B cell (primary cell): ENCODE measurements at regions not wholly inside any gene's neighbourhood (a gene's known extent, or its start where the extent isn't known, plus 50 kb on each side); places are given as distances from the start of the nearest gene placed in this dataset.

Experiments
- EZH2 ChIP-seq: IDR thresholded peaks from 2 replicates; pipeline ENCODE4 v1.6.1; 2012; ENCODE audit warnings: borderline replicate concordance, low read depth, mild to moderate bottlenecking, moderate library complexity, low read length; ENCODE audit not compliant: insufficient read depth, poor library complexity, severe bottlenecking
- TF ChIP-seq, protein P1 (sequence below): fragments of 200-600 bp; IDR thresholded peaks from one replicate; pipeline ENCODE4 v1.8.0; 2022; ENCODE audit warnings: antibody characterized with exemption, mild to moderate bottlenecking

DNA sequence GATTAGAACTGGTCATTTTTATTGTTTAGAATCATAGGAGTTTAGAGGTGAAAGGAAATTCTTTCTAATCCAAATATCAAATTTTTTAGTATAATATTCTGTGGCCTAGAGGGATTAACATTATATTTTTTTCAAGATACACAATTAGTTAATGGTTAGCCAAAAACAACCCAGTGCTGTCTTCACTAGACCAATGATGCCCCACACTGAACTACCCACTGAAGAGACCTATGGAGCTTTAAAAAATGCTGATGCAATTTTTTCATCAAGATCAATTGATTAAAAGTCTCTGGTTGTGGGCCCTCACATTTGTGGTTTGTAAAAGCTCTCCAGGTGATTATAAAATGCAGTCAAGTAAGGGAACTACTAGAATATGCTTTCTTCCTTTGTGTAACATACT lies 274.1 kb upstream of the C9orf72 start:
- TF ChIP-seq, protein P1, sequence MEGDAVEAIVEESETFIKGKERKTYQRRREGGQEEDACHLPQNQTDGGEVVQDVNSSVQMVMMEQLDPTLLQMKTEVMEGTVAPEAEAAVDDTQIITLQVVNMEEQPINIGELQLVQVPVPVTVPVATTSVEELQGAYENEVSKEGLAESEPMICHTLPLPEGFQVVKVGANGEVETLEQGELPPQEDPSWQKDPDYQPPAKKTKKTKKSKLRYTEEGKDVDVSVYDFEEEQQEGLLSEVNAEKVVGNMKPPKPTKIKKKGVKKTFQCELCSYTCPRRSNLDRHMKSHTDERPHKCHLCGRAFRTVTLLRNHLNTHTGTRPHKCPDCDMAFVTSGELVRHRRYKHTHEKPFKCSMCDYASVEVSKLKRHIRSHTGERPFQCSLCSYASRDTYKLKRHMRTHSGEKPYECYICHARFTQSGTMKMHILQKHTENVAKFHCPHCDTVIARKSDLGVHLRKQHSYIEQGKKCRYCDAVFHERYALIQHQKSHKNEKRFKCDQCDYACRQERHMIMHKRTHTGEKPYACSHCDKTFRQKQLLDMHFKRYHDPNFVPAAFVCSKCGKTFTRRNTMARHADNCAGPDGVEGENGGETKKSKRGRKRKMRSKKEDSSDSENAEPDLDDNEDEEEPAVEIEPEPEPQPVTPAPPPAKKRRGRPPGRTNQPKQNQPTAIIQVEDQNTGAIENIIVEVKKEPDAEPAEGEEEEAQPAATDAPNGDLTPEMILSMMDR = no peak
- TF ChIP-seq EZH2 = no peak
